MM.1S (cell line): ENCODE measurements at regions not wholly inside any gene's neighbourhood (a gene's known extent, or its start where the extent isn't known, plus 50 kb on each side); places are given as distances from the start of the nearest gene placed in this dataset.

Experiments used
- DNase-seq: peaks from one replicate; pipeline ENCODE4 v3.0.0-alpha.2; 2015
- H2AFZ ChIP-seq: fragments of 300-600 bp; sonication (generic); 2 replicates; pipeline ENCODE4 v1.6.0; 2016; ENCODE audit warnings: antibody characterized with exemption, low read length
- H3F3A ChIP-seq: fragments of 300-600 bp; sonication (generic); 2 replicates; pipeline ENCODE4 v1.6.1; 2016; ENCODE audit warnings: mild to moderate bottlenecking, antibody characterized with exemption, low read length, moderate library complexity, mixed read lengths; ENCODE audit not compliant: insufficient read depth
- H3K27ac ChIP-seq: fragments of 300-600 bp; sonication (generic); 2 replicates; pipeline ENCODE4 v1.5.1; 2016; ENCODE audit warnings: mild to moderate bottlenecking, low read length
- H3K27me3 ChIP-seq: fragments of 300-600 bp; sonication (generic); replicated peaks from 2 replicates; pipeline ENCODE4 v1.6.0; 2016; ENCODE audit warnings: low read length; ENCODE audit not compliant: insufficient read depth
- H3K36me3 ChIP-seq: fragments of 300-600 bp; sonication (generic); replicated peaks from 2 replicates; pipeline ENCODE4 v1.6.1; 2016; ENCODE audit warnings: mild to moderate bottlenecking, low read length, mixed read lengths; ENCODE audit not compliant: insufficient read depth
- H3K4me1 ChIP-seq: fragments of 300-600 bp; sonication (generic); 2 replicates; pipeline ENCODE4 v1.6.1; 2016; ENCODE audit warnings: low read length, mixed read lengths
- H3K4me2 ChIP-seq: fragments of 300-600 bp; sonication (generic); 2 replicates; pipeline ENCODE4 v1.6.0; 2016; ENCODE audit warnings: low read depth, low read length
- H3K4me3 ChIP-seq: fragments of 300-600 bp; sonication (generic); 2 replicates; pipeline ENCODE4 v1.5.1; 2016; ENCODE audit warnings: low read length, mixed read lengths
- H3K79me2 ChIP-seq: fragments of 300-600 bp; sonication (generic); 2 replicates; pipeline ENCODE4 v1.6.1; 2016; ENCODE audit warnings: mixed run types, low read length, mixed read lengths
- H3K9ac ChIP-seq: fragments of 300-600 bp; sonication (generic); 2 replicates; pipeline ENCODE4 v1.6.1; 2016; ENCODE audit warnings: low read length, mixed read lengths
- H3K9me2 ChIP-seq: fragments of 300-600 bp; sonication (generic); replicated peaks from 2 replicates; pipeline ENCODE4 v1.6.1; 2016; ENCODE audit warnings: mild to moderate bottlenecking, low read length, mixed read lengths; ENCODE audit not compliant: insufficient read depth
- H3K9me3 ChIP-seq: fragments of 300-600 bp; sonication (generic); replicated peaks from 2 replicates; pipeline ENCODE4 v1.6.1; 2016; ENCODE audit warnings: mild to moderate bottlenecking, low read length, mixed read lengths; ENCODE audit not compliant: insufficient read depth
- H4K20me1 ChIP-seq: fragments of 300-600 bp; sonication (generic); 2 replicates; pipeline ENCODE4 v1.6.1; 2016; ENCODE audit warnings: mild to moderate bottlenecking, low read length, moderate library complexity, mixed read lengths; ENCODE audit not compliant: insufficient read depth
- EZH2 ChIP-seq: fragments of 300-600 bp; sonication (generic); optimal IDR thresholded peaks from 2 replicates; pipeline ENCODE3; 2017; ENCODE audit warnings: low read depth, mild to moderate bottlenecking, antibody characterized with exemption, low read length, mixed read lengths
- EZH2phosphoT487 ChIP-seq: fragments of 300-600 bp; sonication (generic); IDR thresholded peaks from 2 replicates; pipeline ENCODE4 v1.6.1; 2018; ENCODE audit warnings: antibody characterized with exemption, low read length
- TF ChIP-seq, protein P1 (sequence below): fragments of 300-600 bp; sonication (generic); IDR thresholded peaks from 2 replicates; pipeline ENCODE4 v1.5.1; 2016; ENCODE audit warnings: antibody characterized with exemption, low read length, mixed read lengths

DNA sequence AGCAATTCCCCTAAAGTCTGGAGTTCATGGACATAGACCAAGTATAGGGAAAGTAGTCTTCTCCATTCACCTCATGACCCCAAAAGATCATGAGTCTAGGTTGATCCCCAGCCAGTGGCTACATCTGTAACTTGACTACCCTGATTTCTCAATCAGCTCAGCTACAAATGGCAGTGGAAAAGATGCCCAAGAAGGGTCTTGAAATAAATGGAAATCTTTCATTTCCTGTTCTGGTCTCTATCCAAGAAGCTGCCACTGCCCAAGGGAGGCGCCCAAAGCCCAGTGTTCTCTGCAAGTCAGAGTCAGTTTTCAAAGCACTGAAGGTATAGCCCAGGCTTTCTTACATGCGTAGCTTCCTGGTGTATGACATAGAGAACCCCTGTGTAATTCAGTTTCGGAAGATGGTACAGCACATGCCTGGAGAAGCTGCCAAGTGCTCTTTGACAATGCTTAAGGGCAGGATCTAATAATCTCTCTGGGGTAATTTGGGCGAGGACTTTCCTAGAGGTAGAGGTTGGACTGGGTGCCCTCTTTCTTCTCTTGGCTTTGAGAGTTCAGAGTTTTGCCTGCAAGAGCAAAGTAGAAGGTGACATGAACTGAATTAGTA is 101.1 kb downstream of the ADAMTS15 start:
- no peak overlapping the region for H3K4me2 ChIP-seq
- no peaks in the 10 kb centered on the region for H3K9me3 ChIP-seq
- H3K27me3 ChIP-seq, result no peaks in the 10 kb centered on the region
- H3K79me2 ChIP-seq, result no peaks in the 10 kb centered on the region
- H3K4me3 ChIP-seq, result no peak overlapping the region
- no peaks in the 10 kb centered on the region for H3K4me1 ChIP-seq
- H3F3A ChIP-seq, result no peaks in the 10 kb centered on the region
- H3K36me3 ChIP-seq, result no peaks in the 10 kb centered on the region
- no peak overlapping the region for H2AFZ ChIP-seq
- H3K27ac ChIP-seq, result no peak overlapping the region
- H4K20me1 ChIP-seq, result no peaks in the 10 kb centered on the region
- DNase-seq, result no peak
- no peaks in the 10 kb centered on the region for H3K9me2 ChIP-seq
- H3K9ac ChIP-seq, result no peak overlapping the region
- TF ChIP-seq, protein P1, sequence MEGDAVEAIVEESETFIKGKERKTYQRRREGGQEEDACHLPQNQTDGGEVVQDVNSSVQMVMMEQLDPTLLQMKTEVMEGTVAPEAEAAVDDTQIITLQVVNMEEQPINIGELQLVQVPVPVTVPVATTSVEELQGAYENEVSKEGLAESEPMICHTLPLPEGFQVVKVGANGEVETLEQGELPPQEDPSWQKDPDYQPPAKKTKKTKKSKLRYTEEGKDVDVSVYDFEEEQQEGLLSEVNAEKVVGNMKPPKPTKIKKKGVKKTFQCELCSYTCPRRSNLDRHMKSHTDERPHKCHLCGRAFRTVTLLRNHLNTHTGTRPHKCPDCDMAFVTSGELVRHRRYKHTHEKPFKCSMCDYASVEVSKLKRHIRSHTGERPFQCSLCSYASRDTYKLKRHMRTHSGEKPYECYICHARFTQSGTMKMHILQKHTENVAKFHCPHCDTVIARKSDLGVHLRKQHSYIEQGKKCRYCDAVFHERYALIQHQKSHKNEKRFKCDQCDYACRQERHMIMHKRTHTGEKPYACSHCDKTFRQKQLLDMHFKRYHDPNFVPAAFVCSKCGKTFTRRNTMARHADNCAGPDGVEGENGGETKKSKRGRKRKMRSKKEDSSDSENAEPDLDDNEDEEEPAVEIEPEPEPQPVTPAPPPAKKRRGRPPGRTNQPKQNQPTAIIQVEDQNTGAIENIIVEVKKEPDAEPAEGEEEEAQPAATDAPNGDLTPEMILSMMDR, result no peak
- TF ChIP-seq EZH2phosphoT487, result no peak

DNA sequence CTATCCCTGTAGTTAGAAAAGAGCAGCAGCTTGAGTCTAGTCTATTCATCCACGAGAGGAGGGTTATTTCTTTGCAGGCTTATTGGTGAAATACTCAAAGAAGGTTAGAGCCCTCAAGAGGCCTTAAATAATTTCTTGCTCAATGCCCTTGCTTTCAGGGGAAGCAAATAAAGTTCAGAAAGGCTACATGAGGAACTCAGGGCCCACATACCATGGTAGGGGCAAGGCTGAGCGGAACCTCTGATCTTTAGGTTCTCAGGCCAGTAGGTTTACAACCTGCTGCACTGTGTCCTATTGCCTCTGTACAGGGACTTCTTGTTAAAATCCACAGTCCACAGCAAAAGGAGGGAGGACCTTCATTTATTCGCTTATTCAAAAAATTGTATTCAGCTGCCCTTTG is 101.7 kb downstream of the ADAMTS15 start:
- no peak for TF ChIP-seq EZH2
- no peak for TF ChIP-seq EZH2phosphoT487
- TF ChIP-seq, protein P1, result no peak
- no peaks in the 10 kb centered on the region for H3K36me3 ChIP-seq
- no peak overlapping the region for H2AFZ ChIP-seq
- no peaks in the 10 kb centered on the region for H3K27me3 ChIP-seq
- DNase-seq, result no peak
- H3K9me2 ChIP-seq, result no peaks in the 10 kb centered on the region
- H4K20me1 ChIP-seq, result no peaks in the 10 kb centered on the region
- H3K79me2 ChIP-seq, result no peaks in the 10 kb centered on the region
- no peak overlapping the region for H3K4me3 ChIP-seq
- no peak overlapping the region for H3K4me2 ChIP-seq
- no peak overlapping the region for H3K27ac ChIP-seq
- no peaks in the 10 kb centered on the region for H3K4me1 ChIP-seq
- H3F3A ChIP-seq, result no peaks in the 10 kb centered on the region
- no peak overlapping the region for H3K9ac ChIP-seq
- no peaks in the 10 kb centered on the region for H3K9me3 ChIP-seq

DNA sequence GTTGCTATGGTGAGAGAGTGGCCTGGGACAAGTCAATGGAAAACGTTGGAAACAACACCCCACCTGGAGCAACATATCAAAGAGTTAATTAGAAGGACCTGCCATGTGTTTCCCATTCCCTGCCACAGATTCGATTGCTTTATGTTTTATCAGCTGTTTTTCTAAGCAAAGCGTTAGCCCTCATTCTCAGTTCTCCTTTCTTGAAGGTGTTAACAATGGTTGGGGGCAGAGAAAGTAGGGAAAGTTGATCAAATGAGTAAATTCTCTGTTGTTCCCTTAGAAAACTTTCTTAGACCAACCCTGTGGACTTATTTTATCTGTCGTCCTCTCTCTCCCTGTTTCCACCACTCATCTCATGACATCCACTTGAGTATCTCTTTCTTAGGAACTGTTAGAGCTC is 102.5 kb downstream of the ADAMTS15 start:
- DNase-seq, result no peak
- TF ChIP-seq, protein P1, result no peak
- TF ChIP-seq EZH2phosphoT487 (no peak), EZH2 (no peak)

More for the DNA sequence above, 102.5 kb downstream of the ADAMTS15 start:
- no peak overlapping the region for H3K4me3 ChIP-seq
- no peak overlapping the region for H3K9ac ChIP-seq
- H3F3A ChIP-seq, result no peaks in the 10 kb centered on the region
- no peaks in the 10 kb centered on the region for H3K27me3 ChIP-seq
- H3K79me2 ChIP-seq, result no peaks in the 10 kb centered on the region
- no peaks in the 10 kb centered on the region for H3K36me3 ChIP-seq
- H3K9me3 ChIP-seq, result no peaks in the 10 kb centered on the region
- H3K4me2 ChIP-seq, result no peak overlapping the region
- H3K9me2 ChIP-seq, result no peaks in the 10 kb centered on the region
- H3K27ac ChIP-seq, result no peak overlapping the region
- H4K20me1 ChIP-seq, result no peaks in the 10 kb centered on the region
- H3K4me1 ChIP-seq, result no peaks in the 10 kb centered on the region
- no peak overlapping the region for H2AFZ ChIP-seq
